ENCODE measurements at regions not wholly inside any gene's neighbourhood (a gene's known extent, or its start where the extent isn't known, plus 50 kb on each side); places are given as distances from the start of the nearest gene placed in this dataset.

DNA sequence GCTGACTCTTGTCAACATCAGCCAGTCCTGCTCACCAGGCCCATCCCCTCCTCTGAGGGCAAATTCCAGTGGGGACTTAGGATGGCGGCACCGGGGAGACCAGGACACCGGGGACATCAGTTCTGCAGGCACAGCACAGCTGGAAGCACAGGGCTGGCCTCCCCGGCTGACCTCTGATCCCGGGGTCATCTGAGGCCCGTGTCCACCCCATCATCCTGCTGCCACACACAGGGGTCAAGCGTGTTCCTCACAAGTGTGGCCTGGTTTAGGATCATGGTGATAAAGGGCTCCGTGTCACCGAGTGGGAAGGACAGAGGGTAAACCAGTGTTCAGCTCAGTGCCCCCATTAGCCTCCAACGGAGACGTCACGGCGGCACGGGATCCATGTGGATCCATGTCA lies 58.1 kb upstream of the CTDP1 start:
- Histone ChIP-seq H3K27ac (ENCODE audit: control insufficient read depth, insufficient read depth, low read length) (no peak overlapping the region), H3K9me3 (ENCODE audit: control insufficient read depth, low read depth, low read length) (peaks cover 3% of the 10 kb centered on the region), H3K4me2 (ENCODE audit: control insufficient read depth, extremely low read depth, insufficient read depth, low read depth, low read length) (no peak overlapping the region), H3K9me1 (ENCODE audit: control insufficient read depth, extremely low read depth, insufficient read depth, low read length) (no peaks in the 10 kb centered on the region), H2AFZ (ENCODE audit: control insufficient read depth, low read length) (no peak overlapping the region), H3K4me3 (ENCODE audit: control insufficient read depth in 2 of 3, extremely low read depth in 1 of 3, insufficient read depth in 2 of 3, low read depth in 1 of 3, low read length in 3 of 3) (no peak overlapping the region), H3K27me3 (ENCODE audit: control insufficient read depth, extremely low read depth, insufficient read depth, low read length) (peaks cover 9% of the 10 kb centered on the region), H3K4me1 (ENCODE audit: control insufficient read depth, extremely low read depth, insufficient read depth, low read length) (no peaks in the 10 kb centered on the region), H3K79me2 (ENCODE audit: control insufficient read depth, insufficient read depth, low read length) (no peaks in the 10 kb centered on the region), H3K36me3 (ENCODE audit: control insufficient read depth in 2 of 2, extremely low read depth in 1 of 2, insufficient read depth in 2 of 2, low read length in 2 of 2) (no peaks in the 10 kb centered on the region), H3K9ac (ENCODE audit: control insufficient read depth, extremely low read depth, insufficient read depth, low read length) (no peak overlapping the region), H4K20me1 (ENCODE audit: control insufficient read depth, extremely low read depth, insufficient read depth, low read length) (no peaks in the 10 kb centered on the region)
- DNase-seq (ENCODE audit: low read depth, low spot score) (no peak), FAIRE-seq (no peak)
- no peak for TF ChIP-seq EZH2 (IDR thresholded peaks at IDR 0.05; ENCODE audit: low read length)
- TF ChIP-seq, protein P1, sequence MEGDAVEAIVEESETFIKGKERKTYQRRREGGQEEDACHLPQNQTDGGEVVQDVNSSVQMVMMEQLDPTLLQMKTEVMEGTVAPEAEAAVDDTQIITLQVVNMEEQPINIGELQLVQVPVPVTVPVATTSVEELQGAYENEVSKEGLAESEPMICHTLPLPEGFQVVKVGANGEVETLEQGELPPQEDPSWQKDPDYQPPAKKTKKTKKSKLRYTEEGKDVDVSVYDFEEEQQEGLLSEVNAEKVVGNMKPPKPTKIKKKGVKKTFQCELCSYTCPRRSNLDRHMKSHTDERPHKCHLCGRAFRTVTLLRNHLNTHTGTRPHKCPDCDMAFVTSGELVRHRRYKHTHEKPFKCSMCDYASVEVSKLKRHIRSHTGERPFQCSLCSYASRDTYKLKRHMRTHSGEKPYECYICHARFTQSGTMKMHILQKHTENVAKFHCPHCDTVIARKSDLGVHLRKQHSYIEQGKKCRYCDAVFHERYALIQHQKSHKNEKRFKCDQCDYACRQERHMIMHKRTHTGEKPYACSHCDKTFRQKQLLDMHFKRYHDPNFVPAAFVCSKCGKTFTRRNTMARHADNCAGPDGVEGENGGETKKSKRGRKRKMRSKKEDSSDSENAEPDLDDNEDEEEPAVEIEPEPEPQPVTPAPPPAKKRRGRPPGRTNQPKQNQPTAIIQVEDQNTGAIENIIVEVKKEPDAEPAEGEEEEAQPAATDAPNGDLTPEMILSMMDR (optimal IDR thresholded peaks at IDR 0.05 in 1 of 3, IDR thresholded peaks at IDR 0.05 in 1 of 3, conservative IDR thresholded peaks at IDR 0.05 in 1 of 3; ENCODE audit: extremely low read depth in 1 of 3, insufficient read depth in 2 of 3, low read length in 3 of 3): no peak
- dilution Hi-C loops (cut with MboI; ENCODE audit: extremely low pct_ligation_motif_present, low sequenced_read_pairs): no loop called here

DNA sequence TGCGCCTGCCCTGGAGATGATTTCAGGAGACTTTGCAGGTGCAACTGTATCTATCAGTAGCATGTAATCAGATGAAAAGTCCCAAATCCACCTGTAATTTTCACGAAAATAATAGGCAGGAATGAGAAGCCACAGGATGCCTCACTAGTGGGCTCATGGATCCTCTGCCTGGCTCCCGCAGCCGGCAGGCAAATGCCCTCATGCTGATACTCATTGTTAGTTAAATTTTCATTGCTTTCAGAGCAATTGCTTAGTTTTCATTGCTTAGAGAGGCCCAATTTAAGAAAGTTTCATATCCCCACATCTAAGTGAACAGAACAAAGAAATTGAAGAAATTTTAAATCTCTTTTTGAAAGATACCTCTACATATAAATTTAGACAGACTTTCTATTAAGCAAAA lies 57.6 kb upstream of the CTDP1 start:
- dilution Hi-C loops (cut with MboI; ENCODE audit: extremely low pct_ligation_motif_present, low sequenced_read_pairs): no loop called here
- FAIRE-seq (no peak), DNase-seq (ENCODE audit: low read depth, low spot score) (no peak)
- H3K79me2 ChIP-seq (ENCODE audit: control insufficient read depth, insufficient read depth, low read length): no peaks in the 10 kb centered on the region
- no peak overlapping the region for H2AFZ ChIP-seq (ENCODE audit: control insufficient read depth, low read length)
- H3K4me2 ChIP-seq (ENCODE audit: control insufficient read depth, extremely low read depth, insufficient read depth, low read depth, low read length): no peak overlapping the region
- H3K9me1 ChIP-seq (ENCODE audit: control insufficient read depth, extremely low read depth, insufficient read depth, low read length): no peaks in the 10 kb centered on the region
- peaks cover 3% of the 10 kb centered on the region for H3K9me3 ChIP-seq (ENCODE audit: control insufficient read depth, low read depth, low read length)
- H3K9ac ChIP-seq (ENCODE audit: control insufficient read depth, extremely low read depth, insufficient read depth, low read length): no peak overlapping the region
- H3K4me3 ChIP-seq (ENCODE audit: control insufficient read depth in 2 of 3, extremely low read depth in 1 of 3, insufficient read depth in 2 of 3, low read depth in 1 of 3, low read length in 3 of 3): no peak overlapping the region
- H3K27me3 ChIP-seq (ENCODE audit: control insufficient read depth, extremely low read depth, insufficient read depth, low read length): peaks cover 9% of the 10 kb centered on the region
- H3K4me1 ChIP-seq (ENCODE audit: control insufficient read depth, extremely low read depth, insufficient read depth, low read length): no peaks in the 10 kb centered on the region
- no peak for TF ChIP-seq EZH2 (IDR thresholded peaks at IDR 0.05; ENCODE audit: low read length)
- TF ChIP-seq, protein P1 (optimal IDR thresholded peaks at IDR 0.05 in 1 of 3, IDR thresholded peaks at IDR 0.05 in 1 of 3, conservative IDR thresholded peaks at IDR 0.05 in 1 of 3; ENCODE audit: extremely low read depth in 1 of 3, insufficient read depth in 2 of 3, low read length in 3 of 3): no peak
- H3K27ac ChIP-seq (ENCODE audit: control insufficient read depth, insufficient read depth, low read length): no peak overlapping the region
- H4K20me1 ChIP-seq (ENCODE audit: control insufficient read depth, extremely low read depth, insufficient read depth, low read length): no peaks in the 10 kb centered on the region
- no peaks in the 10 kb centered on the region for H3K36me3 ChIP-seq (ENCODE audit: control insufficient read depth in 2 of 2, extremely low read depth in 1 of 2, insufficient read depth in 2 of 2, low read length in 2 of 2)
